MCF 10A (cell line): ENCODE measurements at regions not wholly inside any gene's neighbourhood (a gene's known extent, or its start where the extent isn't known, plus 50 kb on each side); places are given as distances from the start of the nearest gene placed in this dataset.

Experiments
- BruUV-seq: library from RNA; stranded (reverse); fragments of 400-500 nt; replicated peaks from 2 replicates; lab custom pipeline; 2021; lab: Mats Ljungman, UMichigan
- CTCF ChIA-PET: fragments of 300-600 bp; sonication (Branson Sonifier 250); formaldehyde crosslinking; extraction: SDS; loops from one replicate; lab custom pipeline; 2021; ENCODE audit warnings: antibody characterized with exemption, inconsistent platforms; lab: Yijun Ruan, JAX
- POLR2A ChIA-PET: fragments of 300-600, 350-650 bp; sonication (Branson Sonifier 250); formaldehyde crosslinking; extraction: SDS; loops from one replicate; lab custom pipeline; 2020; ENCODE audit warnings: antibody characterized with exemption, inconsistent platforms; lab: Yijun Ruan, JAX
- DNase-seq: peaks from one replicate; pipeline ENCODE4 v3.0.0-alpha.2; 2018; ENCODE audit not compliant: unreplicated experiment
- H3K27ac Mint-ChIP-seq: one replicate; pipeline ENCODE4 v1.8.0; 2022; ENCODE audit warnings: mild to moderate bottlenecking, low read depth, mixed read lengths; ENCODE audit not compliant: unreplicated experiment
- H3K27me3 Mint-ChIP-seq: one replicate; pipeline ENCODE4 v1.8.0; 2022; ENCODE audit warnings: mixed read lengths; ENCODE audit not compliant: insufficient read depth, unreplicated experiment
- H3K36me3 Mint-ChIP-seq: one replicate; pipeline ENCODE4 v1.8.0; 2022; ENCODE audit warnings: mild to moderate bottlenecking, moderate library complexity, mixed read lengths; ENCODE audit not compliant: insufficient read depth, unreplicated experiment
- H3K4me1 Mint-ChIP-seq: one replicate; pipeline ENCODE4 v1.8.0; 2022; ENCODE audit warnings: mixed read lengths; ENCODE audit not compliant: insufficient read depth, unreplicated experiment
- H3K4me3 Mint-ChIP-seq: one replicate; pipeline ENCODE4 v1.8.0; 2022; ENCODE audit warnings: mild to moderate bottlenecking, moderate library complexity, mixed read lengths; ENCODE audit not compliant: unreplicated experiment
- H3K9me3 Mint-ChIP-seq: one replicate; pipeline ENCODE4 v1.8.0; 2022; ENCODE audit warnings: mixed read lengths; ENCODE audit not compliant: unreplicated experiment
- CTCF ChIP-seq: fragments of 200-600 bp; IDR thresholded peaks from one replicate; pipeline ENCODE4 v1.8.0; 2022; ENCODE audit warnings: antibody characterized with exemption, mild to moderate bottlenecking; ENCODE audit not compliant: unreplicated experiment
- intact Hi-C: fragments of 100-400 bp; cut with micrococcal nuclease; formaldehyde crosslinking; loops from 2 replicates; pipeline ENCODE4 v1.14.1; 2022

DNA sequence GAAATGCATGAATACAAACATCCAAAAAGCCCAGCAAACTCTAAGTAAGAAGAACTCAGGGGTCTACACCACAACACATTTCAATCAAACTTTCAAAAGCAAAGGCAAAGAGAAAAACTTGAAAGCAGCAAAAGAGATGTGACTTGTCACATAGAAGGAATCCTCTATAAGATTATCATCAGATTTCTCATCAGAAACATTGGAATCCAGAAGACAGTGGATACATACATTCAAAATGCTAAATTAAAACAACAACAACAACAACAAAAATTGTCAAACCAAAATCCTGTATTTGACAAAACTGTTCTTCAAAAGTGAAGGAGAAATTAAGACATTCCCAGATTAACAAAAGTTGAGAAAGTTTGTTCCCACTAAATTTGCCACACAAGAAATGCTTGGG lies 362.7 kb downstream of the ZNF608 start:
- CTCF ChIA-PET, result interaction anchor here (0.6 kb wide), 1 partner anchor 343 kb away, joined by 3 read pairs; no protein-coding TSS in a partner anchor
- POLR2A ChIA-PET, result interaction anchor here (0.7 to 1.1 kb wide), 2 partner anchors 373 to 1912 kb away, joined by 3 read pairs; no protein-coding TSS in a partner anchor
- intact Hi-C loops, result no loop called here
- DNase-seq, result no peak
- Mint-ChIP-seq H3K27me3 (no peaks in the 10 kb centered on the region), H3K36me3 (no peaks in the 10 kb centered on the region), H3K4me1 (no peaks in the 10 kb centered on the region), H3K4me3 (no peak overlapping the region), H3K27ac (no peak overlapping the region), H3K9me3 (peaks cover 18% of the 10 kb centered on the region)
- no peak for TF ChIP-seq CTCF
- BruUV-seq, result no TSS peak

DNA sequence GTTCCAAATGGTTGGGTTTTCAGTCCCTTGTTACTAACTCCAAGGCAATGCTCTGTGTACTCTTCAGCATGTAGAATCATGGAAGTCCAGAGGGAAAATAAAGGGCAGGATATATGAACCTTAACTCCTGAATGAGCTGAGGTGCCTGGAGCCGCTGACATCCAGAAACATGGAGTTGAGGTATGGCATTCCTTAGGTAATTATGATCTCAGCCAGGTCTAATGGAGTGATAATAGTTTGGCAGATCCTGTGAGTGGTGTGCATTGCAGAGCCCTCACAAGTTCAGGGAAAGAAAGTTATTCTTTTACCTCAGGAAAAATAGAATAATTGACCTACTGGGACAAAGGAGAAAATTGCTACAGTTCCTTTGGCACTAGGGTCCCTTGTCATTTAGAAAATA lies 369.1 kb downstream of the ZNF608 start:
- H3K4me3 Mint-ChIP-seq, result no peak overlapping the region
- peaks cover 8% of the 10 kb centered on the region for H3K4me1 Mint-ChIP-seq
- peaks cover 16% of the 10 kb centered on the region for H3K9me3 Mint-ChIP-seq
- no peak for DNase-seq
- ChIA-PET POLR2A (interaction anchor here (0.9 to 1.1 kb wide), 2 partner anchors 24 to 245 kb away, joined by 3 read pairs; no protein-coding TSS in a partner anchor), CTCF (no interaction called here)
- no peaks in the 10 kb centered on the region for H3K36me3 Mint-ChIP-seq
- intact Hi-C loops, result no loop called here
- no peak for TF ChIP-seq CTCF
- H3K27me3 Mint-ChIP-seq, result no peaks in the 10 kb centered on the region
- no peak overlapping the region for H3K27ac Mint-ChIP-seq
- no TSS peak for BruUV-seq

DNA sequence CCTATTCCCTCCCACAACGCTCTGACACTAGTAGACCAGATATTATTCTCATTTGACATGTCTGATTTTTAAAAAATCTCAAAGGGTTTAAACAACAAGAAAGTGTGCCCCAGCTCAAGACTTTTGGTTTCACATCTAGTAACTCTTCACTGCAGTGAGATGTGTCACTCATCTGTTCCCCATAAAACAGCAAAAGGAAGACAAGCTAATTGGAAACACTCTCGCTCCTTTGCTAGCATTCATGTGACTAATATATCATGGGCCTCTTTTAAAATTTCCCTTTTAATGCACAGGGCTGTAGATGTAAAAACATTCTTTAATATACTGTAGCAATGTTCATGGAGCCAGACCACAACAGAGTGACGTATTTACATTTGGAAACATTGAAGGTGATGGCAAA lies 372.6 kb downstream of the ZNF608 start:
- peaks cover 12% of the 10 kb centered on the region for H3K9me3 Mint-ChIP-seq

GRCh38 chr5:124372457-124372856 lies 374.0 kb downstream of the ZNF608 start:
- no peaks in the 10 kb centered on the region for H3K36me3 Mint-ChIP-seq
- H3K9me3 Mint-ChIP-seq, result peaks cover 16% of the 10 kb centered on the region
- intact Hi-C loops, result no loop called here
- no peak overlapping the region for H3K4me3 Mint-ChIP-seq
- no peak for DNase-seq
- ChIA-PET POLR2A (no interaction called here), CTCF (interaction anchor here (0.6 to 0.7 kb wide), 2 partner anchors 232 to 790 kb away, joined by 4 read pairs; no protein-coding TSS in a partner anchor)
- H3K27me3 Mint-ChIP-seq, result no peaks in the 10 kb centered on the region
- H3K27ac Mint-ChIP-seq, result no peak overlapping the region
- BruUV-seq, result no TSS peak
- peaks cover 8% of the 10 kb centered on the region for H3K4me1 Mint-ChIP-seq
- TF ChIP-seq CTCF, result no peak

More for the DNA sequence above, 372.6 kb downstream of the ZNF608 start:
- no peak for TF ChIP-seq CTCF
- H3K36me3 Mint-ChIP-seq, result no peaks in the 10 kb centered on the region
- no TSS peak for BruUV-seq
- no peaks in the 10 kb centered on the region for H3K27me3 Mint-ChIP-seq
- no peak overlapping the region for H3K4me3 Mint-ChIP-seq
- no peak for DNase-seq
- H3K27ac Mint-ChIP-seq, result no peak overlapping the region
- POLR2A ChIA-PET, result no interaction called here
- intact Hi-C loops, result no loop called here
- CTCF ChIA-PET, result interaction anchor here (0.6 kb wide), 1 partner anchor 18 kb away, joined by 3 read pairs; no protein-coding TSS in a partner anchor
- H3K4me1 Mint-ChIP-seq, result peaks cover 8% of the 10 kb centered on the region
